Suprapubic skin (tissue), 4 donors: ENCODE measurements at regions not wholly inside any gene's neighbourhood (a gene's known extent, or its start where the extent isn't known, plus 50 kb on each side); places are given as distances from the start of the nearest gene placed in this dataset.

Experiments used
- DNase-seq, 2 donors: peaks; one replicate each; pipeline ENCODE4 v3.0.0-alpha.2; 2019; ENCODE audit warnings: low spot score in 2 of 2
- H3K27ac ChIP-seq: fragments of 200-600 bp; sonication (generic); one replicate; pipeline ENCODE4 v1.5.1; 2019
- H3K27me3 ChIP-seq: fragments of 200-600 bp; sonication (generic); one replicate; pipeline ENCODE4 v1.5.1; 2019
- H3K36me3 ChIP-seq: fragments of 200-600 bp; sonication (generic); one replicate; pipeline ENCODE4 v1.5.1; 2019
- H3K4me1 ChIP-seq: fragments of 200-600 bp; sonication (generic); one replicate; pipeline ENCODE4 v1.5.1; 2019
- H3K4me3 ChIP-seq: fragments of 200-600 bp; sonication (generic); one replicate; pipeline ENCODE4 v1.5.1; 2019; ENCODE audit warnings: mild to moderate bottlenecking
- H3K9me3 ChIP-seq: fragments of 200-600 bp; sonication (generic); one replicate; pipeline ENCODE4 v1.5.1; 2019
- EP300 ChIP-seq: sonication (generic); formaldehyde crosslinking; IDR thresholded peaks from one replicate; pipeline ENCODE4 v1.6.1; 2017; ENCODE audit warnings: antibody characterized with exemption
- POLR2A ChIP-seq, 2 donors: fragments of 450-650 bp; IDR thresholded peaks; one replicate each; pipeline ENCODE4 v1.6.1; 2017; ENCODE audit warnings: antibody characterized with exemption in 2 of 2, mild to moderate bottlenecking in 2 of 2, moderate library complexity in 2 of 2
- POLR2AphosphoS5 ChIP-seq, 3 donors: sonication (generic); formaldehyde crosslinking; IDR thresholded peaks; one replicate each; pipeline ENCODE4 v1.6.1; 2017; ENCODE audit warnings: antibody characterized with exemption in 3 of 3
- WGBS: methylation state at CpG from one replicate; pipeline ENCODE4 v1.1.5; 2018; 5-methylcytosine and 5-hydroxymethylcytosine counted together
- TF ChIP-seq, protein P1 (sequence below), 2 donors: fragments of 200-600 bp in 1 of 2; fragments of 450-650 bp in 1 of 2; sonication (generic) in 1 of 2; IDR thresholded peaks; one replicate each; pipeline ENCODE4 v1.5.1; 2016 to 2019; ENCODE audit warnings: antibody characterized with exemption in 2 of 2, mild to moderate bottlenecking in 1 of 2, moderate library complexity in 1 of 2

GRCh38 chr1:2930016-2930815 lies 91.1 kb upstream of the ACTRT2 start:
- no peak overlapping the region for H3K4me3 ChIP-seq
- H3K27ac ChIP-seq = no peak overlapping the region
- H3K27me3 ChIP-seq = peaks cover 85% of the 10 kb centered on the region
- WGBS = 69% methylated on average over 28 of the region's 41 CpGs
- H3K36me3 ChIP-seq = no peaks in the 10 kb centered on the region
- TF ChIP-seq POLR2AphosphoS5 (IDR thresholded peaks at IDR 0.05) (no peak), EP300 (no peak), POLR2A (IDR thresholded peaks at IDR 0.05) (no peak)
- TF ChIP-seq, protein P1, sequence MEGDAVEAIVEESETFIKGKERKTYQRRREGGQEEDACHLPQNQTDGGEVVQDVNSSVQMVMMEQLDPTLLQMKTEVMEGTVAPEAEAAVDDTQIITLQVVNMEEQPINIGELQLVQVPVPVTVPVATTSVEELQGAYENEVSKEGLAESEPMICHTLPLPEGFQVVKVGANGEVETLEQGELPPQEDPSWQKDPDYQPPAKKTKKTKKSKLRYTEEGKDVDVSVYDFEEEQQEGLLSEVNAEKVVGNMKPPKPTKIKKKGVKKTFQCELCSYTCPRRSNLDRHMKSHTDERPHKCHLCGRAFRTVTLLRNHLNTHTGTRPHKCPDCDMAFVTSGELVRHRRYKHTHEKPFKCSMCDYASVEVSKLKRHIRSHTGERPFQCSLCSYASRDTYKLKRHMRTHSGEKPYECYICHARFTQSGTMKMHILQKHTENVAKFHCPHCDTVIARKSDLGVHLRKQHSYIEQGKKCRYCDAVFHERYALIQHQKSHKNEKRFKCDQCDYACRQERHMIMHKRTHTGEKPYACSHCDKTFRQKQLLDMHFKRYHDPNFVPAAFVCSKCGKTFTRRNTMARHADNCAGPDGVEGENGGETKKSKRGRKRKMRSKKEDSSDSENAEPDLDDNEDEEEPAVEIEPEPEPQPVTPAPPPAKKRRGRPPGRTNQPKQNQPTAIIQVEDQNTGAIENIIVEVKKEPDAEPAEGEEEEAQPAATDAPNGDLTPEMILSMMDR (IDR thresholded peaks at IDR 0.05) = no peak
- peaks cover 3% of the 10 kb centered on the region for H3K4me1 ChIP-seq
- H3K9me3 ChIP-seq = no peaks in the 10 kb centered on the region
- no peak for DNase-seq

DNA sequence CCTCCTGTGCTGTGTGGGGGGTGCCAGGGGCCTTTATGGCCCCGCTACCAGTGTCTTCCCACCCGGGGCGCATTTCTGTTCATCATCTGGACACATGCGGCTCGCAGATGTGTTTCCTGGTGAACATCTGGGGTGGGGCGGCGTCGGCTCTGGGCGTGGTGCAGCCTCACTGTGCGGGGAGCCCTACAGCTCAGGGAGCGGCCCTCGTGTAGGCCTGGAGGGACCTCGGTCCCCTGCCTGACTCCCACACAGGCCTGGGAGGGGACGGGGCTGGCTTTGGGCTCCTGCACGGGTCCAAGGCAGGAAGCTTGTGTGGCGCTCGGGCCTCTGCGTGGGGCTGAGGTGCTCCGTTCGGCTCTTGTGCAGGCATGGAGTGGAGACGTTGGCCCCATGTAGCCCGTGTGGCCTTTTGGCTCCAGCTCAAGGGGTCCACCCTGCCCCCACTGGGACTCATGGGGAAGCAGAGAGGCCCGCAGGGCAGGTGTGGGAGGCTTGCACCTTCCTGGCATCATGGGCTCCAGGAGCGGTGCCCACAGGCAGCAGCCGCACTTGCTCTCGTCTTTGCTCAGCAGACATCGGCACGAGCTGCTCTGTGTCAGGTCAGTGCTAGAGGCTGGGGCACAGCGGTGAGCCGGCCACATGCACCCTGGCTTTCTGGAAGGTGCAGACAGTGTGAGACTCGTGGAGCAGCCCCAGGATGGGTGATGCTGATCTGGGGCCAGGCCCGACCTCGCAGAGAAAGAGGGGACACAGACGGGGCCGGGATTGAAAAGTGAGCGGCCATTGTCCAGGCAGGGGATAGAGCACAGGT lies 90.1 kb upstream of the ACTRT2 start:
- DNase-seq = no peak
- no peaks in the 10 kb centered on the region for H3K9me3 ChIP-seq
- no peaks in the 10 kb centered on the region for H3K36me3 ChIP-seq
- peaks cover 91% of the 10 kb centered on the region for H3K27me3 ChIP-seq
- H3K27ac ChIP-seq = no peak overlapping the region
- TF ChIP-seq, protein P1 (IDR thresholded peaks at IDR 0.05) = no peak
- TF ChIP-seq POLR2A (IDR thresholded peaks at IDR 0.05) (no peak), POLR2AphosphoS5 (IDR thresholded peaks at IDR 0.05) (no peak), EP300 (no peak)
- no peak overlapping the region for H3K4me3 ChIP-seq
- peaks cover 3% of the 10 kb centered on the region for H3K4me1 ChIP-seq
- WGBS = 60% methylated on average over 14 of the region's 36 CpGs

- peaks cover 3% of the 10 kb centered on the region for H3K4me1 ChIP-seq
Observed at GRCh38 chr1:2931724-2932401, 89.4 kb upstream of the ACTRT2 start.

DNA sequence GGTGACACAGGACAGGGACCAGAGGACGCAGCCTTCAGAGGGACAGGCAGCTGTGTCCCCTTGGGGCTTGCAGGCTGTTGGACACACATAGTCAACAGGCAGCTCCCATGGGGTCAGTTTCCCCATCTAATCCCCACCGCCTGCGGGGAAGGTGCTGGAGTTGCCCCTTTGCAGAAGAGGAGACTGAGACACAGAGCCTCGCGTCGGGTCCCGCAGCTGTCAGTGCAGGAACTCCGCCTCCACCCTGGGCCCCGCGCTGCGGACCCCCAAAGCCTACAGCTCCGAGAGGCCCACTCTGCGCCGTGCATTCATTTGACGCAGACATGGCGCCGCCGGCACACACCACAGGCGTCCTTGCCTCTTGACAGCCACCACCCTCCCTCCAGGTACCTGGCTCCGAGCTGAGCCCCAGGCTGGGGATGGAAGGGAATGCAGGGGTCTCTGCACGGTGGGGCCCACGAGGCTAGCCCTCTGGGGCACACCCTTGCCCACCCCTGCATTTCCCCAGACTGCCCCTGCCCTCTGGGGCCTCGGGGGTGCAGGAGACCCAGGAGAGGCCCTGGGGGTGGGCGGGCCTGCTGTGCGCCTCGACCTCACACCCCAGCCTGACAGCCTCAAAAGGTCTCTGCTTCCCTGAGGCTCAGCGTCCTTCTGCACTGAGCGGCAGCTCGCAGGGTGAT lies 88.5 kb upstream of the ACTRT2 start:
- no peak overlapping the region for H3K4me3 ChIP-seq
- H3K27me3 ChIP-seq = peaks cover 80% of the 10 kb centered on the region

More at GRCh38 chr1:2931724-2932401, 89.4 kb upstream of the ACTRT2 start:
- WGBS = 82% methylated on average over 15 of the region's 18 CpGs
- no peaks in the 10 kb centered on the region for H3K36me3 ChIP-seq
- TF ChIP-seq, protein P1 (IDR thresholded peaks at IDR 0.05) = no peak
- TF ChIP-seq POLR2AphosphoS5 (IDR thresholded peaks at IDR 0.05) (no peak), EP300 (no peak)
- peaks cover 87% of the 10 kb centered on the region for H3K27me3 ChIP-seq
- H3K27ac ChIP-seq = no peak overlapping the region
- DNase-seq = no peak
- H3K4me3 ChIP-seq = no peak overlapping the region
- H3K9me3 ChIP-seq = no peaks in the 10 kb centered on the region

More for the DNA sequence above, 88.5 kb upstream of the ACTRT2 start:
- no peaks in the 10 kb centered on the region for H3K36me3 ChIP-seq
- WGBS = 75% methylated on average over 15 of the region's 29 CpGs
- TF ChIP-seq POLR2A (IDR thresholded peaks at IDR 0.05) (no peak), EP300 (no peak), POLR2AphosphoS5 (IDR thresholded peaks at IDR 0.05) (no peak)
- TF ChIP-seq, protein P1 (IDR thresholded peaks at IDR 0.05) = no peak
- H3K4me1 ChIP-seq = peaks cover 3% of the 10 kb centered on the region
- DNase-seq = no peak
- H3K9me3 ChIP-seq = no peaks in the 10 kb centered on the region
- no peak overlapping the region for H3K27ac ChIP-seq
